ENCODE measurements at regions not wholly inside any gene's neighbourhood (a gene's known extent, or its start where the extent isn't known, plus 50 kb on each side); places are given as distances from the start of the nearest gene placed in this dataset.

- Histone ChIP-seq H3K27ac (no peak overlapping the region), H3K36me3 (no peaks in the 10 kb centered on the region), H3K4me1 (no peaks in the 10 kb centered on the region), H3K4me3 (no peak overlapping the region), H3K27me3 (no peaks in the 10 kb centered on the region), H3K9me3 (no peaks in the 10 kb centered on the region)
- no peak for TF ChIP-seq POLR2A (IDR thresholded peaks at IDR 0.05)
- TF ChIP-seq, protein P1, sequence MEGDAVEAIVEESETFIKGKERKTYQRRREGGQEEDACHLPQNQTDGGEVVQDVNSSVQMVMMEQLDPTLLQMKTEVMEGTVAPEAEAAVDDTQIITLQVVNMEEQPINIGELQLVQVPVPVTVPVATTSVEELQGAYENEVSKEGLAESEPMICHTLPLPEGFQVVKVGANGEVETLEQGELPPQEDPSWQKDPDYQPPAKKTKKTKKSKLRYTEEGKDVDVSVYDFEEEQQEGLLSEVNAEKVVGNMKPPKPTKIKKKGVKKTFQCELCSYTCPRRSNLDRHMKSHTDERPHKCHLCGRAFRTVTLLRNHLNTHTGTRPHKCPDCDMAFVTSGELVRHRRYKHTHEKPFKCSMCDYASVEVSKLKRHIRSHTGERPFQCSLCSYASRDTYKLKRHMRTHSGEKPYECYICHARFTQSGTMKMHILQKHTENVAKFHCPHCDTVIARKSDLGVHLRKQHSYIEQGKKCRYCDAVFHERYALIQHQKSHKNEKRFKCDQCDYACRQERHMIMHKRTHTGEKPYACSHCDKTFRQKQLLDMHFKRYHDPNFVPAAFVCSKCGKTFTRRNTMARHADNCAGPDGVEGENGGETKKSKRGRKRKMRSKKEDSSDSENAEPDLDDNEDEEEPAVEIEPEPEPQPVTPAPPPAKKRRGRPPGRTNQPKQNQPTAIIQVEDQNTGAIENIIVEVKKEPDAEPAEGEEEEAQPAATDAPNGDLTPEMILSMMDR (IDR thresholded peaks at IDR 0.05), result no peak
- DNase-seq, result no peak
These were observed 180.6 kb downstream of the TBX18 start for GRCh38 chr6:84583784-84584183.

GRCh38 chr6:84582997-84583396, 181.4 kb downstream of the TBX18 start:
- Histone ChIP-seq H3K4me3 (no peak overlapping the region), H3K27ac (no peak overlapping the region), H3K36me3 (no peaks in the 10 kb centered on the region), H3K27me3 (no peaks in the 10 kb centered on the region), H3K9me3 (no peaks in the 10 kb centered on the region), H3K4me1 (no peaks in the 10 kb centered on the region)
- TF ChIP-seq, protein P1 (IDR thresholded peaks at IDR 0.05), result no peak
- TF ChIP-seq POLR2A (IDR thresholded peaks at IDR 0.05), result no peak
- DNase-seq, result no peak

DNA sequence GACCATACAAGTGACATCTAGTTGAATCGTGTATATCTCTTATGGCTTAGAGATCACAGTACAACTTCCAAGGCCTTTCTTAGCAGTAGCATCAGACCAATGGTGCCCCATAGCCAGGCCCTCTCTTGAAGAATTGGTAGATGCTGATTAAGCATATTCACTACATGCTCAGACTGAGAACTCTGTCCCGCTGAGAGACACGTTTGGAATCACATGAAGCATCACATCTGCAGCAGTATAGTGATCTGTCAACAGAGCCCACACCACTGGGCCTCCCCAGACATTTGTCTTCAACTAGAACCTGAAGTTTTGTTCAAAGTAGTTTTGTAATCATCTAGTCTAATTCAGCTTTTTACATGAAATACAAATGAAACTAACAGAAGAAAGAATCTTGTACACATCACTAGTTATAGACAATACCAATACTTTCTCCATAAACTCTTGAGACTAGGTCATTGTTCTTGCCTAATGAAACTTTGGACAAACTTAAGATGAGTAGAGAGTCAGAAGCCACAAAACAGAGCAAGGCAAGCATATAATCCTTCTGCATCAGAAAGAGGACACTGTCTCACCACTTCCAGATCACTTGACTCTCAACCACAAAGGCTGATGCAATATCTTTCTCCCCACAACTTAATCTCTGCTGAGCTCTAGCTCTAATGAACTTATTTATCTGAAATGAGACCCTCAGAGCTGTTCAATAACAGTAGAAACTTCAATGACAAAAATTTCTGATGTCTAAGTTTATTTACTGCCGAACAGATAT, 182.7 kb downstream of the TBX18 start:
- Histone ChIP-seq H3K4me3 (no peak overlapping the region), H3K27ac (no peak overlapping the region), H3K36me3 (no peaks in the 10 kb centered on the region), H3K27me3 (no peaks in the 10 kb centered on the region), H3K4me1 (no peaks in the 10 kb centered on the region), H3K9me3 (no peaks in the 10 kb centered on the region)
- TF ChIP-seq, protein P1 (IDR thresholded peaks at IDR 0.05), result no peak
- no peak for TF ChIP-seq POLR2A (IDR thresholded peaks at IDR 0.05)
- no peak for DNase-seq

DNA sequence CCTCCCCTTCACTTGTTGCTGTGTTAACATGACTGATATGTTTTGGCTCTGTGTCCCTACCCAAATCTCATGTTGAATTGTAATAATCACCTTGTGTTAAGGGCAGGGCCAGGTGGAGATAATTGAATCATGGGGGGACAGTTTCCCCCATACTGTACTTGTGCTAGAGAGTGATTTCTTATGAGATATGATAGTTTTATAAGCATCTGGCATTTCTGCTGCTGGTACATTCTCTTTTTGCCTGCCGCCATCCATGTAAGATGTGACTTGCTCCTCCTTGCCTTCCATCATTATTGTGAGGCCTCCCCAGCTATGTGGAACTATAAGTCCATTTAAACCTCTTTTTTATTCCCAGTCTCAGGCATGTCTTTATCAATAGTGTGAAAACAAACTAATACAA, 185.0 kb downstream of the TBX18 start:
- no peak for TF ChIP-seq POLR2A (IDR thresholded peaks at IDR 0.05)
- TF ChIP-seq, protein P1 (IDR thresholded peaks at IDR 0.05), result no peak
- H3K27ac ChIP-seq, result no peak overlapping the region
- H3K36me3 ChIP-seq, result no peaks in the 10 kb centered on the region
- no peak overlapping the region for H3K4me3 ChIP-seq
- H3K27me3 ChIP-seq, result no peaks in the 10 kb centered on the region
- H3K4me1 ChIP-seq, result no peaks in the 10 kb centered on the region
- DNase-seq, result no peak
- no peaks in the 10 kb centered on the region for H3K9me3 ChIP-seq

DNA sequence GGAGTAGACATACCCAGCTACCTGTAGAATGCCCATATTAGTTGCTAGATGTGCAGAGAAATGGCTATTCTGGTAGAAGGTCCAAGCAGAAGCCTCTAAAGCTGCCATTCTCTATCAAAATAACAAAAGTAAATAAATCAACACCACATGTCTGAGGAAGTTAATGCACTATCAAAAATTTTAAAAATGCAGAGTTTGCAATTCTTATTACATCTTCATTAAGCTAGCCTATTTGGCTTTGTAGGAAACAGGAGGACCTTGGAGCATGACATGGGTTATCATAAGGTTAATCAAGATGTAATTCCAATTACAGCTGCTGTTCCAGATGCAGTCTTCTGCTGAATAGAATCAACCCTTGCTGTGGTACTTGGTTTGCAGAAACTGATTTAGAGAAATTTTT, 188.4 kb downstream of the TBX18 start:
- DNase-seq, result no peak
- H3K4me1 ChIP-seq, result no peaks in the 10 kb centered on the region
- no peak for TF ChIP-seq POLR2A (IDR thresholded peaks at IDR 0.05)
- TF ChIP-seq, protein P1 (IDR thresholded peaks at IDR 0.05), result no peak
- no peaks in the 10 kb centered on the region for H3K9me3 ChIP-seq
- H3K27me3 ChIP-seq, result no peaks in the 10 kb centered on the region
- no peak overlapping the region for H3K27ac ChIP-seq
- no peak overlapping the region for H3K4me3 ChIP-seq
- H3K36me3 ChIP-seq, result no peaks in the 10 kb centered on the region
